Stomach (tissue), 4 donors: ENCODE measurements at regions not wholly inside any gene's neighbourhood (a gene's known extent, or its start where the extent isn't known, plus 50 kb on each side); places are given as distances from the start of the nearest gene placed in this dataset.

Experiments used
- CTCF ChIP-seq, 7 experiments: fragments of 450-650 bp in 4 of 7; fragments of 200-600 bp in 3 of 7; sonication (generic) in 3 of 7; IDR thresholded peaks; one replicate each; pipeline ENCODE4 v1.5.1; 2016 to 2019; ENCODE audit warnings: antibody characterized with exemption in 7 of 7, control low read depth in 2 of 7, mild to moderate bottlenecking in 1 of 7
- EP300 ChIP-seq: sonication (generic); formaldehyde crosslinking; IDR thresholded peaks from one replicate; pipeline ENCODE4 v1.6.1; 2017; ENCODE audit warnings: antibody characterized with exemption
- POLR2A ChIP-seq, 4 donors: fragments of 450-650 bp; IDR thresholded peaks; one replicate each; pipeline ENCODE4 v1.6.1; 2016; ENCODE audit warnings: antibody characterized with exemption in 4 of 4, control low read depth in 2 of 4, mild to moderate bottlenecking in 1 of 4, moderate library complexity in 1 of 4
- POLR2AphosphoS5 ChIP-seq, 3 donors: sonication (generic); formaldehyde crosslinking; IDR thresholded peaks; one replicate each; pipeline ENCODE4 v1.6.1; 2016; ENCODE audit warnings: antibody characterized with exemption in 3 of 3

GRCh38 chr6:113149511-113149910 lies 707.6 kb upstream of the MARCKS start:
- TF ChIP-seq POLR2AphosphoS5 (IDR thresholded peaks at IDR 0.05) (no peak), CTCF (IDR thresholded peaks at IDR 0.05) (no peak), POLR2A (IDR thresholded peaks at IDR 0.05) (no peak), EP300 (no peak)
